HL-60/S4 (cell line): ENCODE measurements at regions not wholly inside any gene's neighbourhood (a gene's known extent, or its start where the extent isn't known, plus 50 kb on each side); places are given as distances from the start of the nearest gene placed in this dataset.
"Not testable (repeated sequence)": the region's sequence is repeated elsewhere in the genome, so short reads cannot be mapped to it uniquely, and the experiment has no call there.

Experiments
- in situ Hi-C: fragments of 300-500 bp; cut with MboI; formaldehyde crosslinking; loops from 2 replicates; pipeline ENCODE4 v1.14.3; 2022; ENCODE audit warnings: low sequenced_read_pairs

GRCh38 chr12:8389296-8389695 lies 66.5 kb upstream of the CLEC6A start:
- in situ Hi-C loops = loop anchor here (25.0 kb wide), 1 partner anchor 277 kb away; the partner anchor contains the start of gene CLEC4A

GRCh38 chr12:8390001-8390777 lies 65.6 kb upstream of the CLEC6A start:
- in situ Hi-C loops = loop anchor here (25.0 kb wide), 1 partner anchor 278 kb away; the partner anchor contains the start of gene CLEC4A

- in situ Hi-C loops = loop anchor here (25.0 kb wide), 1 partner anchor 284 kb away; the partner anchor contains the start of gene CLEC4A
Measured at GRCh38 chr12:8396225-8397071, 59.3 kb upstream of the CLEC6A start.

- in situ Hi-C loops = loop anchor here (25.0 kb wide), 1 partner anchor 285 kb away; the partner anchor contains the start of gene CLEC4A
Measured at GRCh38 chr12:8397378-8397777, 58.4 kb upstream of the CLEC6A start.

- in situ Hi-C loops = loop anchor here (25.0 kb wide), 1 partner anchor 287 kb away; the partner anchor contains the start of gene CLEC4A
Measured at GRCh38 chr12:8399496-8400034, 56.2 kb upstream of the CLEC6A start.

GRCh38 chr12:8403834-8404233 lies 51.9 kb upstream of the CLEC6A start:
- in situ Hi-C loops = not testable (repeated sequence)

- in situ Hi-C loops = not testable (repeated sequence)
Measured at GRCh38 chr12:8404341-8404740, 51.4 kb upstream of the CLEC6A start.
